ENCODE measurements at regions not wholly inside any gene's neighbourhood (a gene's known extent, or its start where the extent isn't known, plus 50 kb on each side); places are given as distances from the start of the nearest gene placed in this dataset.

DNA sequence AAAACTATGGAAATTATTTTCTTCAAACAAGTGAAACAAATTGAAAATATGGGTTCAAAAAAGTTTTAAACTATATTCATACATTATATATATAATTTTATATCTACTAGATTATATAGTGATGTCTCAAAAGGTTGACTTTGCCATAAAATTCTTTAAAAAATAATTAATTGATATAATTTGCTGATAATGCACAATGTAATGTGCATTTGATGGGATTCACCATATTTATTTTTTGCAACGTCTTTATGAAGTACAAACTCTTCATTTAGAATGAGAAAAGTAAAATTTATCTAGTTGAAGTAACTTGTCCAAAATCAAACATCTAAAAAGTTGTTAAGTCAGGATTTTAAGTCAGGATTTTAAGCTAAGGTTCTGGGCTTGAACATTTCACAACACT, 1954.5 kb upstream of the PCDH20 start:
- no peaks in the 10 kb centered on the region for H3K4me1 ChIP-seq (ENCODE audit: insufficient read depth, low read length)
- no peak overlapping the region for H2AFZ ChIP-seq (ENCODE audit: low read length)
- peak; percentile 38 to 82; a peak in 2 of 4 replicates for TF ChIP-seq MAFK (conservative IDR thresholded peaks at IDR 0.05 in 1 of 2, IDR thresholded peaks at IDR 0.05 in 1 of 2; ENCODE audit: low read length in 2 of 2)
- no peak for TF ChIP-seq KAT2B (IDR thresholded peaks at IDR 0.05; ENCODE audit: borderline replicate concordance, low read depth, low read length)
- no peak for TF ChIP-seq RARA (CRISPR knock-in tag; IDR thresholded peaks at IDR 0.05)
- TF ChIP-seq TSC22D2 (CRISPR knock-in tag; IDR thresholded peaks at IDR 0.05; ENCODE audit: borderline replicate concordance): no peak
- TF ChIP-seq MAFF (IDR thresholded peaks at IDR 0.05; ENCODE audit: low read depth, low read length): peak; percentile 61; the same call in 1 of the 2 replicates
- ChIA-PET POLR2A (no interaction called here), CTCF (ENCODE audit: low intra/inter-chr PET ratio, low total read pairs) (no interaction called here)
- H4K20me1 ChIP-seq (ENCODE audit: insufficient read depth, low read length): no peaks in the 10 kb centered on the region
- DNase-seq (ENCODE audit: low spot score) (no peak), FAIRE-seq (no peak), ATAC-seq (no peak)
- no peak overlapping the region for H3K4me2 ChIP-seq (ENCODE audit: low read depth, low read length)
- no TSS peak for BruUV-seq (replicated peaks)
- in situ Hi-C loops (cut with HindIII; ENCODE audit: extremely low pct_ligation_motif_present, low pct_unique_long_range_greater_than_20kb): no loop called here
- no peak overlapping the region for H3K27ac ChIP-seq (ENCODE audit: extremely low read length, insufficient read depth, low read length)
- intact Hi-C loops (cut with micrococcal nuclease; ENCODE audit: unreplicated experiment): no loop called here
- 0% methylated on average over 1 of the region's 1 CpG for WGBS (ENCODE audit: low lambda C conversion rate)
- no peak overlapping the region for H3K9ac ChIP-seq (ENCODE audit: insufficient read depth, low read depth, low read length)
- no peaks in the 10 kb centered on the region for H3K9me3 ChIP-seq (ENCODE audit: low read length)
- H3K36me3 ChIP-seq (replicated peaks in 1 of 2; ENCODE audit: control insufficient read depth in 1 of 2, insufficient read depth in 2 of 2, low read length in 2 of 2): no peaks in the 10 kb centered on the region
- H3K4me3 ChIP-seq (replicated peaks in 1 of 3; ENCODE audit: insufficient read depth in 1 of 3, low read depth in 2 of 3, low read length in 3 of 3): no peak overlapping the region
- H3K79me2 ChIP-seq (ENCODE audit: insufficient read depth, low read length): no peaks in the 10 kb centered on the region
- H3K27me3 ChIP-seq (ENCODE audit: control insufficient read depth in 1 of 2, insufficient read depth in 2 of 2, low read length in 2 of 2): no peaks in the 10 kb centered on the region

DNA sequence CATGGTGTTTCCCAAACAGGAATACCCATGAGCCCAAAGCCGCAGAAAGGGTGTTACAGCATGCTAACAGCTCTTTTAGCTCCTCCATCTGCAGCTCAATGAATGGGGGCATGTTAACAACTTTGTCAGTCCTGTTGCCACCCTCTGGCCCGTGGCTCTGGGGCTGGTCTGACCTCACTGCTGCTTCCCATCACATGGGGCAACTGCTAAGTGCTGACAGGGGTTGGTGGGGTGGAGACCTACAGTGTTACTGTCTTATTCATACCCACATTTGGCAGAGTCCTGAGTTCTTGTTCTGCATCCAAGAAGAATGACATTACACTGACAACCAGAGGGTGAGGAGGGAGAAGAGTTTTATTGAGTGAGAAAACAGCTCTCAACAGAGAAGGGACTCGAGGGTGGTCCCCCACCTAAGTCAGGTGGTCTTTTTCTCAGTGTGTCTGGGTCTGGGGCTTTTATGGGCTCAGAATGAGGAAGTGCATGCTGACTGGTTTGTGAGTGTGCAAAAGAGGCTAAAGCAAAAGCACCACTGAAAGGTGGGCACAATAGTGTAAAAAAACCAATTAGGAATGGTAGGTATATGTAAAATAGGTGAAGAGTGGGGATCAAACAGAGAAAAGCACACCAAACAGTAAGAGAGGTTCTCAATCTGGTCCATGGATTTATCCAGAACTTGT, 1952.0 kb upstream of the PCDH20 start:
- CTCF ChIA-PET (ENCODE audit: low intra/inter-chr PET ratio, low total read pairs): no interaction called here
- Histone ChIP-seq H2AFZ (ENCODE audit: low read length) (no peak overlapping the region), H3K27me3 (ENCODE audit: control insufficient read depth in 1 of 2, insufficient read depth in 2 of 2, low read length in 2 of 2) (no peaks in the 10 kb centered on the region), H3K9ac (ENCODE audit: insufficient read depth, low read depth, low read length) (no peak overlapping the region), H3K4me2 (ENCODE audit: low read depth, low read length) (no peak overlapping the region), H3K36me3 (replicated peaks in 1 of 2; ENCODE audit: control insufficient read depth in 1 of 2, insufficient read depth in 2 of 2, low read length in 2 of 2) (no peaks in the 10 kb centered on the region), H3K79me2 (ENCODE audit: insufficient read depth, low read length) (no peaks in the 10 kb centered on the region), H4K20me1 (ENCODE audit: insufficient read depth, low read length) (no peaks in the 10 kb centered on the region), H3K4me1 (ENCODE audit: insufficient read depth, low read length) (no peaks in the 10 kb centered on the region), H3K4me3 (replicated peaks in 1 of 3; ENCODE audit: insufficient read depth in 1 of 3, low read depth in 2 of 3, low read length in 3 of 3) (no peak overlapping the region), H3K9me3 (ENCODE audit: low read length) (no peaks in the 10 kb centered on the region), H3K27ac (ENCODE audit: extremely low read length, insufficient read depth, low read length) (no peak overlapping the region)
- ATAC-seq (no peak), FAIRE-seq (no peak), DNase-seq (ENCODE audit: low spot score) (no peak)
- 0% methylated on average over 3 of the region's 3 CpGs for WGBS (ENCODE audit: low lambda C conversion rate)
- in situ Hi-C loops (cut with HindIII; ENCODE audit: extremely low pct_ligation_motif_present, low pct_unique_long_range_greater_than_20kb) (no loop called here), intact Hi-C loops (cut with micrococcal nuclease; ENCODE audit: unreplicated experiment) (no loop called here)
- TF ChIP-seq, protein P1, sequence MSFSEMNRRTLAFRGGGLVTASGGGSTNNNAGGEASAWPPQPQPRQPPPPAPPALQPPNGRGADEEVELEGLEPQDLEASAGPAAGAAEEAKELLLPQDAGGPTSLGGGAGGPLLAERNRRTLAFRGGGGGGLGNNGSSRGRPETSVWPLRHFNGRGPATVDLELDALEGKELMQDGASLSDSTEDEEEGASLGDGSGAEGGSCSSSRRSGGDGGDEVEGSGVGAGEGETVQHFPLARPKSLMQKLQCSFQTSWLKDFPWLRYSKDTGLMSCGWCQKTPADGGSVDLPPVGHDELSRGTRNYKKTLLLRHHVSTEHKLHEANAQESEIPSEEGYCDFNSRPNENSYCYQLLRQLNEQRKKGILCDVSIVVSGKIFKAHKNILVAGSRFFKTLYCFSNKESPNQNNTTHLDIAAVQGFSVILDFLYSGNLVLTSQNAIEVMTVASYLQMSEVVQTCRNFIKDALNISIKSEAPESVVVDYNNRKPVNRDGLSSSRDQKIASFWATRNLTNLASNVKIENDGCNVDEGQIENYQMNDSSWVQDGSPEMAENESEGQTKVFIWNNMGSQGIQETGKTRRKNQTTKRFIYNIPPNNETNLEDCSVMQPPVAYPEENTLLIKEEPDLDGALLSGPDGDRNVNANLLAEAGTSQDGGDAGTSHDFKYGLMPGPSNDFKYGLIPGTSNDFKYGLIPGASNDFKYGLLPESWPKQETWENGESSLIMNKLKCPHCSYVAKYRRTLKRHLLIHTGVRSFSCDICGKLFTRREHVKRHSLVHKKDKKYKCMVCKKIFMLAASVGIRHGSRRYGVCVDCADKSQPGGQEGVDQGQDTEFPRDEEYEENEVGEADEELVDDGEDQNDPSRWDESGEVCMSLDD (CRISPR knock-in tag; IDR thresholded peaks at IDR 0.05; ENCODE audit: borderline replicate concordance): no peak
- TF ChIP-seq HOXA5 (CRISPR knock-in tag; IDR thresholded peaks at IDR 0.05) (no peak), ZNF382 (CRISPR knock-in tag; IDR thresholded peaks at IDR 0.05; ENCODE audit: borderline replicate concordance) (no peak)
- POLR2A ChIA-PET: no interaction called here
- BruUV-seq (replicated peaks): no TSS peak
